HG02938 (cell line): ENCODE measurements at regions not wholly inside any gene's neighbourhood (a gene's known extent, or its start where the extent isn't known, plus 50 kb on each side); places are given as distances from the start of the nearest gene placed in this dataset.

ENCODE experiments used
- ATAC-seq: cut with Tn5 transposase; IDR thresholded peaks from one replicate; pipeline ENCODE4 v1.9.1; 2021; ENCODE audit warnings: mild to moderate bottlenecking, moderate library complexity; ENCODE audit not compliant: unreplicated experiment

GRCh38 chr10:121217331-121217730 is 366.2 kb downstream of the WDR11 start:
- ATAC-seq: no peak

GRCh38 chr10:121221072-121221471 is 369.9 kb downstream of the WDR11 start:
- no peak for ATAC-seq

- no peak for ATAC-seq
Observed at GRCh38 chr10:121221991-121222390, 370.8 kb downstream of the WDR11 start.

GRCh38 chr10:121222842-121223241 is 371.7 kb downstream of the WDR11 start:
- no peak for ATAC-seq

DNA sequence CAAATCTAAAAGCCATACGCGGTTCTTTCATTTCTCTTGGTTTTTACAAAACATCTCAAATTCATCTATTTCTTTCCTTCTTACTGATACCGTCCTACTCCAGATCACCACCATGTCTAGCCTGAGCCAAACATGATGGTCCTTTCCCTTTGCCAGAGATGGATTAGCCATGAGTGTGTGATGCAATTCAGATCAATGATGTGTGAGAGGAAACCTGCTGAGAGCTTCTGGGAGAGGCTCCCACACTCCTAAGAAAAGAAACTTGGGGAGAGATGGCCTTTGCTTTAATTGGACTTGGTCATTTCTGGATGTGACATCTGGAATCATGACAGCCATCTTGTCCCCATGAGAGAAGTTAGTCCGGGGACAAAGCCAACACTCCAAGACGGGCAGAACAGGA is 367.2 kb downstream of the FGFR2 start:
- ATAC-seq: no peak

DNA sequence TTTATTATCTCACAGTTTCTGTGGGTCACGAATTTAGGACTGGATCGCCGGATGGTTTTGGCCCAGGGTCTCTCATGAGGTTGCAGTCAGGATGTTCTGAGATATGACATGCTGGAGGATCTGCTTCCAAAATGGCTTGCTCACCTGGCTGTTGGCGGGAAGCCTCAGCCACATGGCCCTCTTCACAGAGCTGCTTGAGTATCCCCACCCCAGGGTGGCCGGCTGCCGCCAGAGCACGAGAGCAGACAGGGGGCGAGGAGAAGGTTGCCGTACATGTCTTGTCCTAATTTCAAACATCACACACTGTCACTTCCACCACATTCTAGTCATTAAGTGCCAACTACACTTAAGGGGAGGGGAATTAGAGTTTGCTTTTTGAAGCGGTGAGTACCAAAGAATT is 365.8 kb downstream of the FGFR2 start:
- no peak for ATAC-seq

GRCh38 chr10:121235692-121236091 is 362.6 kb downstream of the FGFR2 start:
- no peak for ATAC-seq

GRCh38 chr10:121236621-121237020 is 361.6 kb downstream of the FGFR2 start:
- ATAC-seq: no peak

- ATAC-seq: no peak
Observed at GRCh38 chr10:121237718-121238117, 360.5 kb downstream of the FGFR2 start.

GRCh38 chr10:121240011-121240410 is 358.2 kb downstream of the FGFR2 start:
- no peak for ATAC-seq

- ATAC-seq: no peak
Observed at GRCh38 chr10:121240556-121240955, 357.7 kb downstream of the FGFR2 start.

DNA sequence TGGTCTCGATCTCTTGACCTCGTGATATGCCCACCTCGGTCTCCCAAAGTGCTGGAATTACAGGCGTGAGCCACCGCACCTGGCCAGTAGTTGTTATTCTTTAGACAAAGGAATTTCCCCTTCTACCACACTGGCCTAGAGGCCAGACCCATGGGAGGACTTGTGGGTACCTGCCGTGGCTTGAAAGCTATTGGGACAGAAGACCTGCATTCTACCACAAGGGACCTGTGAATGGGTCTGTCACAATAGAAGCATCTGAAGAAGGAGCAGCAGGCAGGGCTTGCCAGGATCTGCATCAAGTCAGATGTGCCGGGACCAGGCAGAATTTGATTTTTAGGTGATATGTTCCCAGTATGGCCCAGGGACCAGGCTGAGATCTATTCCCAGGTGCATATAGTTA is 356.9 kb downstream of the FGFR2 start:
- ATAC-seq: no peak

DNA sequence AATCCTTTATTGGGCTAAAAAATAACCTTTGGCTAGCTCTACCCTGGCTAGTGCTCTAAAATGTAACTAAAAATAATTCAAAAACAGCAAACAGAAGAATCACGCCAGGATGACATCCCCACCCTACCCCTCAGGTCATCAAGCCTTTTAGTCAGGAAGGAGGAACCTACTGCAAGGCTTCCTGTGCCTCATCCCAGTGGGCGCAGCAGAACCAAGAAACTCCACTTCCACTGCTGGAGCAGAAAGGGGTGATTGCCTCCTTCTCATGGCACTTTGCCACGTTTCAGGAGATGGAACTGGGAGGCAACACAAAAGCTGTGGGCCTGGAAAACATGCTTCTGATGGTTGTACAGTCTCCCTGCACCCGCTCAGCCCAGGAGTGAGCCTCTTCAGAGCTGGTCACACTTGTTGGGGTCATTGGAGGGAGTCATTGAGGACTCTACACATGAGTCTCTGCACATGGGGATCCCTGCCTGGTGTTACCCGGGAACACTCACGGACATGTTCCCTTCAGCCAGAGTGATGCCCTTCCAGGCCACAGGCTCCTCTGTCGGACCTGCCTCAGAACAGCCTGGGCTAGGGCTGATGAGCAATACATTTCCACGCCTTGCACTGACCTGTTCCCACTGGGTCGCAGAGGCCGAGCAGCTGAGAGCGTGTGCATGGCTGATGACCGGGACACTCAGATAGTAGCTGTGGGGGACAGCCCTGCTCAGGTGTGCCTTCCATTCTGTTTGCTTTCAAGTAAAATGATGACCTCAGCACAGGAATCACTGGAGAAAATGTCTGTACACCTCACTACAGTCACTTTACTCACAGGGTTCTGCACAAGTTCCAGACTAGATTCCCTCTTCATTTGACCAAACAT is 355.3 kb downstream of the FGFR2 start:
- ATAC-seq: no peak

DNA sequence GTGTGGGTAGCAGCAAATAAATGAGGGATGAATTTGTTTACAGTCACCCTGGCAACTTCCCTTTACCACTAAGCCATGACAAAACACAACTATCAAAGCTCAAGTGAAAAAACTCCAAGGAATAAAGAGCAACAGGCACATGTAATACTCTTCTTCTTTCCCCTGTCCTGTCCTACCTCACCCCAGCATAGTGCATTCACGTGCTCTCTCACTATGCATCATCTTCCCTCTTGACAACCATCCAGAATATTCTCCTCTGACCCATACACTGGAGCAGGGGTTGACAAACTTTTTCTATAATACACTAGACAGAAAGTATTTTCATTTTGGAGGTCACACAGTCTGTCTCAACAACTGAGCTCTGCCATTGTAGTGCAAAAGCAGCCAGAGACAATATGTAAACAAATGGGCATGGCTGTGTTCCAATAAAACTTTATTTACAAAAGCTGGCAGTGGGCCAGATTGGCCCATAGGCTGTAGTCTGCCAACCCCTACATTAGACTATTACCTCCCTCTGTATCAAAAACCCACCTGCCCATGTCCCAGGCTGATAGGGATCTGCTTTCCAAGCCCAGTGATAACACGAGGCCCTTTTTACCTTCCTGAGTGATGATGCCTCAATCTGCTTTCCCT is 354.5 kb downstream of the FGFR2 start:
- ATAC-seq: no peak

DNA sequence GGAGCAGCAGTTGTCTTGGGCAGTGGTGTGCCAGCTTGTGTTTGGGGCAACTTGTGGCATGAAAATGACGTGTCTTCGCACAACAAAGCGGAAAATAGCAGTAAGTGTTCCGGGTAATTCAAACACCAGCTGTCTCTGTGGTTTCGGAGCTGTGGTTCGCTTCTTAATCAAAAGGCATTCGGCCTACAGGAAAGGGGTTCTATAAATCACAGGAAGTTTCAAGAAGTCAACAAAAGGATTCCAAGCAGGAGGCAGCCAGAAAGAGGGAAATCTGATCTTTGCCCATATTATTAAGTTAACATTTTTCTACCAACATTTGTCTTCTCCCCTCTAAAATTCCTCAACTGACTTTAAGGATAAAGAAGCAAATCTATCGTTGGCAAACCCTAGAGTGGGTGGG is 353.4 kb downstream of the FGFR2 start:
- ATAC-seq: no peak

- no peak for ATAC-seq
Observed at GRCh38 chr10:121245754-121246153, 352.5 kb downstream of the FGFR2 start.

- no peak for ATAC-seq
Observed at GRCh38 chr10:121248266-121248665, 350.0 kb downstream of the FGFR2 start.

DNA sequence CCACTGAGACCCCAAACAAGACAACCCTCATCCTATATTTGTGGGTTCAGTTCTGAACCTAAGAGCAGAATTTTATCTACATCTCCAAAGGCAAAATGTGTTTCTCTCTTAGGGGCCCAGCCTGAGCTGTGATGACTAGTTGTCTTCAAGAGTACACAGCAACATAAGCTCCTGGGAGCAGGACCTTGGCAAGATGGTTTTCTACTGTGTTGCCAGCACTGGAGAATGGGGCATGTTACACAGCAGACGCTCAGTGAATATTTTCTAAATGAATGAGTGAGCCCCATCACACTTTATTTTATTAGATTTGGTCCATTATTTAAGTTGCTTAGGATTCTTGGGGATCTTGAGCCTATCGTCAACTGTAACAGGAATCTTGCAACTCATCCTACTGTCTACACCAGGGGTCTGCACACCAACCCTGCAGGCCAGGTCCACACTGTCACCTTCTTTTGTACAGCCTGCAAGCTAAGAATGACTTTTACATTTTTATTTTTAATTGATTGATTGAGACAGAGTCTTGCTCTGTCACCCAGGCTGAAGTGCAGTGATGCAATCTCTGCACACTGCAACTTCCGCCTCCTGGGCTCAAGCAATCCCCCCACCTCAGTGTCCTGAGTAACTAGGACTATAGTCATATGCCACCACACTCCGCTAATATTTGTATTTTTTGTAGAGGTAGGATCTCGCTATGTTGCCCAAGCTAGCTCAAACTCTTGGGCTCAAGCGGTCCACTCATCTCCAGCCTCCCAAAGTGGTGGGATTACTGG is 347.1 kb downstream of the FGFR2 start:
- no peak for ATAC-seq

GRCh38 chr10:121252756-121253155 is 345.5 kb downstream of the FGFR2 start:
- ATAC-seq: no peak

- peak; percentile 47 for ATAC-seq
Observed at GRCh38 chr10:121260377-121260776, 337.9 kb downstream of the FGFR2 start.

- ATAC-seq: no peak
Observed at GRCh38 chr10:121261665-121262064, 336.6 kb downstream of the FGFR2 start.
